Brain microvascular endothelial cell (primary cell): ENCODE measurements at regions not wholly inside any gene's neighbourhood (a gene's known extent, or its start where the extent isn't known, plus 50 kb on each side); places are given as distances from the start of the nearest gene placed in this dataset.

Experiments
- DNase-seq: peaks from one replicate; pipeline ENCODE4 v3.0.0-alpha.2; 2020
- H3K27ac ChIP-seq: fragments of 250-450 bp; sonication (Bioruptor Pico); 2 replicates; pipeline ENCODE4 v1.5.1; 2020; ENCODE audit warnings: mild to moderate bottlenecking, moderate library complexity
- H3K27me3 ChIP-seq: fragments of 250-450 bp; sonication (Bioruptor Pico); replicated peaks from 2 replicates; pipeline ENCODE4 v1.5.1; 2020; ENCODE audit warnings: mild to moderate bottlenecking
- H3K36me3 ChIP-seq: fragments of 250-450 bp; sonication (Bioruptor Pico); replicated peaks from 2 replicates; pipeline ENCODE4 v1.5.1; 2020; ENCODE audit warnings: mild to moderate bottlenecking
- H3K4me3 ChIP-seq: 2 replicates; pipeline ENCODE4 v1.5.1; 2011; ENCODE audit warnings: low read depth, mild to moderate bottlenecking, control low read depth, low read length, moderate library complexity
- CTCF ChIP-seq: IDR thresholded peaks from 2 replicates; pipeline ENCODE4 v1.5.1; 2011; ENCODE audit warnings: low read depth, mild to moderate bottlenecking, moderate library complexity, low read length, control low read depth, inconsistent platforms; ENCODE audit errors: missing control alignments
- in situ Hi-C: cut with HindIII; loops from 2 replicates; pipeline ENCODE4 v1.10.0; 2017; ENCODE audit warnings: low sequenced_read_pairs, low pct_ligation_motif_present

GRCh38 chr9:107566611-107567061, 77.1 kb upstream of the KLF4 start:
- H3K27ac ChIP-seq = no peak overlapping the region
- in situ Hi-C loops = no loop called here
- H3K36me3 ChIP-seq = no peaks in the 10 kb centered on the region
- H3K4me3 ChIP-seq = no peak overlapping the region
- no peaks in the 10 kb centered on the region for H3K27me3 ChIP-seq
- no peak for TF ChIP-seq CTCF
- no peak for DNase-seq

GRCh38 chr9:107562798-107563197, 73.2 kb upstream of the KLF4 start:
- H3K27me3 ChIP-seq = no peaks in the 10 kb centered on the region
- H3K36me3 ChIP-seq = no peaks in the 10 kb centered on the region
- H3K4me3 ChIP-seq = no peak overlapping the region
- no peak overlapping the region for H3K27ac ChIP-seq
- in situ Hi-C loops = no loop called here
- no peak for DNase-seq
- no peak for TF ChIP-seq CTCF

GRCh38 chr9:107559494-107560086, 70.0 kb upstream of the KLF4 start:
- in situ Hi-C loops = no loop called here
- no peak for TF ChIP-seq CTCF

GRCh38 chr9:107557236-107557990, 67.8 kb upstream of the KLF4 start:
- TF ChIP-seq CTCF = no peak
- no peaks in the 10 kb centered on the region for H3K27me3 ChIP-seq
- H3K4me3 ChIP-seq = no peak overlapping the region
- DNase-seq = no peak
- no peaks in the 10 kb centered on the region for H3K36me3 ChIP-seq
- in situ Hi-C loops = no loop called here
- H3K27ac ChIP-seq = no peak overlapping the region

More at GRCh38 chr9:107559494-107560086, 70.0 kb upstream of the KLF4 start:
- no peak overlapping the region for H3K4me3 ChIP-seq
- H3K27ac ChIP-seq = no peak overlapping the region
- DNase-seq = no peak
- no peaks in the 10 kb centered on the region for H3K36me3 ChIP-seq
- no peaks in the 10 kb centered on the region for H3K27me3 ChIP-seq

- no peak for DNase-seq
- Histone ChIP-seq H3K27me3 (no peaks in the 10 kb centered on the region), H3K4me3 (no peak overlapping the region), H3K36me3 (no peaks in the 10 kb centered on the region), H3K27ac (no peak overlapping the region)
- no peak for TF ChIP-seq CTCF
- in situ Hi-C loops = no loop called here
These were observed 65.1 kb upstream of the KLF4 start for GRCh38 chr9:107554636-107555035.
